ENCODE measurements at regions not wholly inside any gene's neighbourhood (a gene's known extent, or its start where the extent isn't known, plus 50 kb on each side); places are given as distances from the start of the nearest gene placed in this dataset.

- ATAC-seq: no peak
- H3K9me3 Mint-ChIP-seq: no peaks in the 10 kb centered on the region; the same call in 1 of the 2 replicates
Observed at GRCh38 chr1:60156371-60156770, 82.8 kb upstream of the C1orf87 start.

GRCh38 chr1:60153961-60154360 lies 80.4 kb upstream of the C1orf87 start:
- no peaks in the 10 kb centered on the region for H3K9me3 Mint-ChIP-seq
- H3K4me1 Mint-ChIP-seq: peaks cover 25% of the 10 kb centered on the region
- H3K27me3 Mint-ChIP-seq (ENCODE audit: low read depth): no peaks in the 10 kb centered on the region
- H3K4me3 Mint-ChIP-seq: no peak overlapping the region
- CTCF ChIA-PET: interaction anchor here (1.1 kb wide), 1 partner anchor 695 kb away, joined by 5 read pairs; no protein-coding TSS in a partner anchor
- no peak for TF ChIP-seq ZNF219 (CRISPR knock-in tag; IDR thresholded peaks at IDR 0.05; ENCODE audit: borderline replicate concordance)
- no peak for TF ChIP-seq ZSCAN18 (CRISPR knock-in tag; IDR thresholded peaks at IDR 0.05)
- TF ChIP-seq E2F1 (CRISPR knock-in tag; IDR thresholded peaks at IDR 0.05): no peak
- TF ChIP-seq TEAD4 (CRISPR knock-in tag; IDR thresholded peaks at IDR 0.05): no peak
- no peak for TF ChIP-seq NR3C1 (CRISPR knock-in tag; conservative IDR thresholded peaks at IDR 0.05; ENCODE audit: low read depth)
- no peak for TF ChIP-seq ZNF232 (CRISPR knock-in tag; IDR thresholded peaks at IDR 0.05)
- TF ChIP-seq TP53 (CRISPR knock-in tag; IDR thresholded peaks at IDR 0.05): no peak
- no peak for TF ChIP-seq SMAD3 (CRISPR knock-in tag; IDR thresholded peaks at IDR 0.05; ENCODE audit: borderline replicate concordance)
- no peak for TF ChIP-seq OVOL2 (CRISPR knock-in tag; IDR thresholded peaks at IDR 0.05; ENCODE audit: borderline replicate concordance)
- no peak overlapping the region for H3K27ac Mint-ChIP-seq
- no peak for DNase-seq (ENCODE audit: low spot score)
- H3K36me3 Mint-ChIP-seq: no peaks in the 10 kb centered on the region
- POLR2A ChIA-PET: no interaction called here
- ATAC-seq: no peak

More at GRCh38 chr1:60156371-60156770, 82.8 kb upstream of the C1orf87 start:
- Mint-ChIP-seq H3K4me1 (peaks cover 24% of the 10 kb centered on the region), H3K36me3 (no peaks in the 10 kb centered on the region), H3K4me3 (no peak overlapping the region), H3K27me3 (ENCODE audit: low read depth) (no peaks in the 10 kb centered on the region), H3K27ac (no peak overlapping the region)
- TF ChIP-seq TEAD4 (CRISPR knock-in tag; IDR thresholded peaks at IDR 0.05): no peak
- TF ChIP-seq NR3C1 (CRISPR knock-in tag; conservative IDR thresholded peaks at IDR 0.05; ENCODE audit: low read depth): no peak
- TF ChIP-seq FOXK1 (CRISPR knock-in tag; IDR thresholded peaks at IDR 0.05): no peak
- TF ChIP-seq AR (CRISPR knock-in tag; IDR thresholded peaks at IDR 0.05): no peak
- TF ChIP-seq ETV6 (CRISPR knock-in tag; IDR thresholded peaks at IDR 0.05): no peak
- no peak for TF ChIP-seq ESRRA (CRISPR knock-in tag; IDR thresholded peaks at IDR 0.05; ENCODE audit: borderline replicate concordance)
- TF ChIP-seq ATF1 (CRISPR knock-in tag; IDR thresholded peaks at IDR 0.05): no peak
- no peak for TF ChIP-seq ZNF423 (CRISPR knock-in tag; IDR thresholded peaks at IDR 0.05)
- no peak for TF ChIP-seq JUN (CRISPR knock-in tag; IDR thresholded peaks at IDR 0.05)
- TF ChIP-seq MAX (CRISPR knock-in tag; IDR thresholded peaks at IDR 0.05): no peak
- DNase-seq (ENCODE audit: low spot score): no peak
- ChIA-PET POLR2A (no interaction called here), CTCF (interaction anchor here (0.6 to 2.8 kb wide), 14 partner anchors 13 to 1391 kb away, joined by 3 to 29 read pairs (median 3); no protein-coding TSS in a partner anchor)

- Mint-ChIP-seq H3K27ac (no peak overlapping the region), H3K9me3 (no peaks in the 10 kb centered on the region), H3K4me1 (peaks cover 27% of the 10 kb centered on the region), H3K27me3 (ENCODE audit: low read depth) (no peaks in the 10 kb centered on the region), H3K36me3 (no peaks in the 10 kb centered on the region), H3K4me3 (no peak overlapping the region)
- ChIA-PET CTCF (interaction anchor here (1.2 kb wide), 1 partner anchor 182 kb away, joined by 3 read pairs; no protein-coding TSS in a partner anchor), POLR2A (no interaction called here)
- TF ChIP-seq E2F4 (CRISPR knock-in tag; IDR thresholded peaks at IDR 0.05; ENCODE audit: borderline replicate concordance, low read depth) (no peak), NR1H2 (CRISPR knock-in tag; IDR thresholded peaks at IDR 0.05) (no peak), NR3C1 (CRISPR knock-in tag; conservative IDR thresholded peaks at IDR 0.05; ENCODE audit: low read depth) (no peak)
- ATAC-seq (peak; percentile 8; the same call in 1 of the 2 replicates), DNase-seq (ENCODE audit: low spot score) (no peak)
Observed at GRCh38 chr1:60152891-60153290, 79.3 kb upstream of the C1orf87 start.
